Natural killer cell (primary cell): ENCODE measurements at regions not wholly inside any gene's neighbourhood (a gene's known extent, or its start where the extent isn't known, plus 50 kb on each side); places are given as distances from the start of the nearest gene placed in this dataset.

Experiments used
- ATAC-seq, 3 donors: fragments of 150-1000 bp in 2 of 3; fragments of 200-7000 bp in 1 of 3; cut with Tn5 transposase; 1 replicate in 1 of 3; 2 replicates in 2 of 3; pipeline ENCODE4 v1.10.0; 2021; ENCODE audit warnings: mild to moderate bottlenecking in 2 of 3, moderate library complexity in 2 of 3
- DNase-seq, 2 donors: peaks; one replicate each; pipeline versions ENCODE4 v3.0.0 to v3.0.0-alpha.2; 2013 to 2021; ENCODE audit warnings: mixed read lengths in 1 of 2
- H3K27ac ChIP-seq: one replicate; pipeline ENCODE4 v1.5.1; 2013; ENCODE audit warnings: mild to moderate bottlenecking, low read length
- H3K27me3 ChIP-seq: one replicate; pipeline ENCODE4 v1.6.1; 2013; ENCODE audit warnings: low read length; ENCODE audit not compliant: control insufficient read depth, insufficient read depth
- H3K36me3 ChIP-seq: one replicate; pipeline ENCODE4 v1.6.1; 2013; ENCODE audit warnings: low read length; ENCODE audit not compliant: control insufficient read depth, insufficient read depth
- H3K4me1 ChIP-seq: one replicate; pipeline ENCODE4 v1.6.1; 2013; ENCODE audit warnings: low read length; ENCODE audit not compliant: control insufficient read depth, insufficient read depth
- H3K4me3 ChIP-seq: one replicate; pipeline ENCODE4 v1.5.1; 2013; ENCODE audit warnings: low read length
- H3K9me3 ChIP-seq: one replicate; pipeline ENCODE4 v1.6.1; 2013; ENCODE audit warnings: low read length; ENCODE audit not compliant: control insufficient read depth, insufficient read depth
- H3K27ac Mint-ChIP-seq, 2 donors: one replicate each; pipeline ENCODE4 v1.8.0; 2022; ENCODE audit warnings: mild to moderate bottlenecking in 2 of 2, mixed read lengths in 2 of 2, moderate library complexity in 1 of 2
- H3K27me3 Mint-ChIP-seq, 2 donors: one replicate each; pipeline ENCODE4 v1.8.0; 2022; ENCODE audit warnings: low read depth in 2 of 2, mixed read lengths in 2 of 2
- H3K36me3 Mint-ChIP-seq: one replicate; pipeline ENCODE4 v1.8.0; 2022; ENCODE audit warnings: mixed read lengths
- H3K4me1 Mint-ChIP-seq, 2 donors: one replicate each; pipeline ENCODE4 v1.8.0; 2022; ENCODE audit warnings: mixed read lengths in 2 of 2
- H3K4me3 Mint-ChIP-seq: one replicate; pipeline ENCODE4 v1.8.0; 2022; ENCODE audit warnings: mild to moderate bottlenecking, moderate library complexity, mixed read lengths
- H3K9me3 Mint-ChIP-seq, 2 donors: one replicate each; pipeline ENCODE4 v1.8.0; 2022; ENCODE audit warnings: mixed read lengths in 2 of 2
- CTCF ChIP-seq: fragments of 200-600 bp; IDR thresholded peaks from one replicate; pipeline ENCODE4 v1.8.0; 2022; ENCODE audit warnings: antibody characterized with exemption
- WGBS: methylation state at CpG from one replicate; pipeline ENCODE4 v1.1.7; 2013; ENCODE audit warnings: missing lambda C conversion rate; ENCODE audit not compliant: insufficient coverage; 5-methylcytosine and 5-hydroxymethylcytosine counted together
- intact Hi-C: fragments of 100-400 bp; cut with micrococcal nuclease; formaldehyde crosslinking; loops from one replicate; pipeline ENCODE4 v1.14.2; 2022

GRCh38 chr3:162385387-162385786 lies 888.8 kb downstream of the OTOL1 start:
- Histone ChIP-seq H3K4me1 (no peaks in the 10 kb centered on the region), H3K27ac (no peak overlapping the region), H3K27me3 (no peaks in the 10 kb centered on the region), H3K4me3 (no peak overlapping the region), H3K36me3 (no peaks in the 10 kb centered on the region), H3K9me3 (no peaks in the 10 kb centered on the region)
- 80% methylated on average over 1 of the region's 1 CpG for WGBS
- no peak for TF ChIP-seq CTCF
- DNase-seq (no peak), ATAC-seq (no peak)
- intact Hi-C loops, result no loop called here
- Mint-ChIP-seq H3K4me1 (no peaks in the 10 kb centered on the region), H3K4me3 (no peak overlapping the region), H3K27ac (no peak overlapping the region), H3K27me3 (no peaks in the 10 kb centered on the region), H3K9me3 (peaks cover 3 to 6% of the 10 kb centered on the region in 2 donors), H3K36me3 (no peaks in the 10 kb centered on the region)

- Histone ChIP-seq H3K27me3 (no peaks in the 10 kb centered on the region), H3K4me1 (no peaks in the 10 kb centered on the region), H3K36me3 (no peaks in the 10 kb centered on the region), H3K9me3 (peaks cover 8% of the 10 kb centered on the region), H3K27ac (no peak overlapping the region), H3K4me3 (no peak overlapping the region)
- ATAC-seq (no peak), DNase-seq (no peak)
- Mint-ChIP-seq H3K27me3 (no peaks in the 10 kb centered on the region), H3K9me3 (peaks cover 14 to 18% of the 10 kb centered on the region in 2 donors), H3K4me3 (no peak overlapping the region), H3K4me1 (no peaks in the 10 kb centered on the region), H3K27ac (no peak overlapping the region), H3K36me3 (no peaks in the 10 kb centered on the region)
- intact Hi-C loops, result no loop called here
- WGBS, result no CpG with 5 or more reads among the region's 3 CpGs
- TF ChIP-seq CTCF, result no peak
These were observed 894.3 kb downstream of the OTOL1 start for GRCh38 chr3:162390891-162391290.

- DNase-seq, result no peak
- intact Hi-C loops, result no loop called here
These were observed 894.7 kb downstream of the OTOL1 start for GRCh38 chr3:162391301-162391700.

More at GRCh38 chr3:162391301-162391700, 894.7 kb downstream of the OTOL1 start:
- H3K4me1 Mint-ChIP-seq, result no peaks in the 10 kb centered on the region
- H3K27ac Mint-ChIP-seq, result no peak overlapping the region
- H3K4me3 Mint-ChIP-seq, result no peak overlapping the region
- no peaks in the 10 kb centered on the region for H3K27me3 Mint-ChIP-seq
- Histone ChIP-seq H3K36me3 (no peaks in the 10 kb centered on the region), H3K27ac (no peak overlapping the region), H3K4me1 (no peaks in the 10 kb centered on the region), H3K9me3 (peaks cover 8% of the 10 kb centered on the region), H3K27me3 (no peaks in the 10 kb centered on the region), H3K4me3 (no peak overlapping the region)
- no peaks in the 10 kb centered on the region for H3K36me3 Mint-ChIP-seq
- 80% methylated on average over 2 of the region's 2 CpGs for WGBS
- TF ChIP-seq CTCF, result no peak
- peaks cover 14 to 18% of the 10 kb centered on the region in 2 donors for H3K9me3 Mint-ChIP-seq
- ATAC-seq, result no peak
